PC-9 (cell line): ENCODE measurements at regions not wholly inside any gene's neighbourhood (a gene's known extent, or its start where the extent isn't known, plus 50 kb on each side); places are given as distances from the start of the nearest gene placed in this dataset.

Experiments
- BruUV-seq: library from RNA; stranded (reverse); fragments of 400-500 nt; replicated peaks from 2 replicates; lab custom pipeline; 2021; lab: Mats Ljungman, UMichigan
- CTCF ChIA-PET: fragments of 300-600 bp; sonication (Branson Sonifier 250); formaldehyde crosslinking; loops from one replicate; lab custom pipeline; 2022; ENCODE audit warnings: antibody characterized with exemption; lab: Charles Lee
- POLR2A ChIA-PET: fragments of 300-600 bp; sonication (Branson Sonifier 250); formaldehyde crosslinking; loops from one replicate; lab custom pipeline; 2022; ENCODE audit warnings: antibody characterized with exemption; ENCODE audit not compliant: unreplicated experiment; lab: Charles Lee
- DNase-seq, 2 experiments: peaks; one replicate each; pipeline versions ENCODE4 v3.0.0 to v3.0.0-alpha.2; 2015 to 2022; ENCODE audit warnings: mixed read lengths in 1 of 2
- H2AFZ ChIP-seq: fragments of 200-600 bp; sonication (generic); 2 replicates; pipeline ENCODE4 v1.8.1; 2017; ENCODE audit warnings: antibody characterized with exemption
- H3F3A ChIP-seq: fragments of 200-600 bp; sonication (generic); 2 replicates; pipeline ENCODE4 v1.8.1; 2017; ENCODE audit warnings: antibody characterized with exemption, mild to moderate bottlenecking, low read depth; ENCODE audit not compliant: insufficient read depth
- H3K27ac ChIP-seq: fragments of 200-600 bp; sonication (generic); 2 replicates; pipeline ENCODE4 v1.6.1; 2016; ENCODE audit warnings: mixed run types
- H3K27me3 ChIP-seq: fragments of 200-600 bp; sonication (generic); 2 replicates; pipeline ENCODE4 v1.6.1; 2016; ENCODE audit warnings: low read depth, mixed run types; ENCODE audit not compliant: insufficient read depth
- H3K36me3 ChIP-seq: fragments of 200-600 bp; sonication (generic); 2 replicates; pipeline ENCODE4 v1.6.1; 2016; ENCODE audit warnings: low read depth, mixed run types
- H3K4me1 ChIP-seq: fragments of 200-600 bp; sonication (generic); replicated peaks from 2 replicates; pipeline ENCODE4 v1.6.1; 2016; ENCODE audit warnings: mixed run types; ENCODE audit not compliant: insufficient read depth
- H3K4me2 ChIP-seq: fragments of 200-600 bp; sonication (generic); 2 replicates; pipeline ENCODE4 v1.6.1; 2017; ENCODE audit warnings: mixed run types
- H3K4me3 ChIP-seq: fragments of 200-600 bp; sonication (generic); 2 replicates; pipeline ENCODE4 v1.6.1; 2016; ENCODE audit warnings: mixed run types
- H3K79me2 ChIP-seq: fragments of 200-600 bp; sonication (generic); 2 replicates; pipeline ENCODE4 v1.6.1; 2017; ENCODE audit warnings: low read depth, mixed run types
- H3K9me2 ChIP-seq: fragments of 200-600 bp; sonication (generic); 2 replicates; pipeline ENCODE4 v1.8.1; 2017; ENCODE audit warnings: mild to moderate bottlenecking; ENCODE audit not compliant: insufficient read depth
- H3K9me3 ChIP-seq: fragments of 200-600 bp; sonication (generic); 2 replicates; pipeline ENCODE4 v1.8.1; 2016; ENCODE audit warnings: low read depth; ENCODE audit not compliant: insufficient read depth
- H4K20me1 ChIP-seq: fragments of 200-600 bp; sonication (generic); 2 replicates; pipeline ENCODE4 v1.8.1; 2017; ENCODE audit not compliant: insufficient read depth
- EZH2 ChIP-seq: fragments of 200-600 bp; sonication (generic); IDR thresholded peaks from 2 replicates; pipeline ENCODE4 v1.8.0; 2017; ENCODE audit warnings: antibody characterized with exemption, low read depth
- intact Hi-C: fragments of 100-400 bp; cut with micrococcal nuclease; formaldehyde crosslinking; loops from one replicate; pipeline ENCODE4 v1.10.0; 2022; ENCODE audit not compliant: unreplicated experiment
- TF ChIP-seq, protein P1 (sequence below): fragments of 200-600 bp; sonication (generic); conservative IDR thresholded peaks from 2 replicates; pipeline ENCODE4 v1.6.1; 2017; ENCODE audit warnings: mixed run types, antibody characterized with exemption, mild to moderate bottlenecking, moderate library complexity

GRCh38 chr16:26521626-26522025 lies 545.1 kb upstream of the C16orf82 start:
- Histone ChIP-seq H3F3A (no peaks in the 10 kb centered on the region), H3K9me2 (no peaks in the 10 kb centered on the region), H3K27me3 (peaks cover 16% of the 10 kb centered on the region; the same call in 1 of the 2 replicates), H3K4me2 (no peak overlapping the region), H3K27ac (no peak overlapping the region), H2AFZ (no peak overlapping the region), H3K4me1 (no peaks in the 10 kb centered on the region), H3K36me3 (no peaks in the 10 kb centered on the region), H3K9me3 (no peaks in the 10 kb centered on the region), H3K79me2 (no peaks in the 10 kb centered on the region), H3K4me3 (no peak overlapping the region), H4K20me1 (no peaks in the 10 kb centered on the region)
- intact Hi-C loops = no loop called here
- no TSS peak for BruUV-seq
- CTCF ChIA-PET = no interaction called here
- TF ChIP-seq EZH2 = no peak
- TF ChIP-seq, protein P1, sequence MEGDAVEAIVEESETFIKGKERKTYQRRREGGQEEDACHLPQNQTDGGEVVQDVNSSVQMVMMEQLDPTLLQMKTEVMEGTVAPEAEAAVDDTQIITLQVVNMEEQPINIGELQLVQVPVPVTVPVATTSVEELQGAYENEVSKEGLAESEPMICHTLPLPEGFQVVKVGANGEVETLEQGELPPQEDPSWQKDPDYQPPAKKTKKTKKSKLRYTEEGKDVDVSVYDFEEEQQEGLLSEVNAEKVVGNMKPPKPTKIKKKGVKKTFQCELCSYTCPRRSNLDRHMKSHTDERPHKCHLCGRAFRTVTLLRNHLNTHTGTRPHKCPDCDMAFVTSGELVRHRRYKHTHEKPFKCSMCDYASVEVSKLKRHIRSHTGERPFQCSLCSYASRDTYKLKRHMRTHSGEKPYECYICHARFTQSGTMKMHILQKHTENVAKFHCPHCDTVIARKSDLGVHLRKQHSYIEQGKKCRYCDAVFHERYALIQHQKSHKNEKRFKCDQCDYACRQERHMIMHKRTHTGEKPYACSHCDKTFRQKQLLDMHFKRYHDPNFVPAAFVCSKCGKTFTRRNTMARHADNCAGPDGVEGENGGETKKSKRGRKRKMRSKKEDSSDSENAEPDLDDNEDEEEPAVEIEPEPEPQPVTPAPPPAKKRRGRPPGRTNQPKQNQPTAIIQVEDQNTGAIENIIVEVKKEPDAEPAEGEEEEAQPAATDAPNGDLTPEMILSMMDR = no peak
- POLR2A ChIA-PET = no interaction called here
- no peak for DNase-seq

DNA sequence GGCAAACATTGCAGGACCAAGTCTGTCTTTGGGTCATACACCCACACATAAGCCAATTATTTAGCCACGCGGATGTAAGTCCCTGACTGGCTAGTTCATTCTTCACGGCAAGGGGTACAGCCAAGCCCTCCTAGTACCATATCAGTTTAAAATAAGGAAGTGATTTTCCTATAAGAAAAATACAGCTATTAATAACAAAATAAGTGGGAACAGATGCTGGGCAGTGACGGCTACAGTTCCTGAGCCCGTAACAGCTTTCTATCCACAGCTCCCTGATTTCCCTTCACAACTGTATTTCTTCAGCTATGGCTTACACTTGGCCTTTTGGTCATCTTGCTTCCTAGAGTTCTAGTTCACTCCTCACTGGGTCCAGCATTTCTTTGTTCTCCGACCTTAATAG lies 542.4 kb upstream of the C16orf82 start:
- Histone ChIP-seq H3K27me3 (no peaks in the 10 kb centered on the region; the same call in 1 of the 2 replicates), H3K79me2 (no peaks in the 10 kb centered on the region), H4K20me1 (no peaks in the 10 kb centered on the region), H3F3A (no peaks in the 10 kb centered on the region), H3K4me1 (no peaks in the 10 kb centered on the region), H3K4me3 (no peak overlapping the region), H3K9me3 (no peaks in the 10 kb centered on the region), H3K4me2 (no peak overlapping the region), H3K27ac (no peak overlapping the region), H3K36me3 (no peaks in the 10 kb centered on the region), H3K9me2 (no peaks in the 10 kb centered on the region), H2AFZ (no peak overlapping the region)
- no peak for DNase-seq
- TF ChIP-seq, protein P1 = no peak
- TF ChIP-seq EZH2 = no peak
- ChIA-PET POLR2A (no interaction called here), CTCF (no interaction called here)
- intact Hi-C loops = no loop called here
- BruUV-seq = no TSS peak

DNA sequence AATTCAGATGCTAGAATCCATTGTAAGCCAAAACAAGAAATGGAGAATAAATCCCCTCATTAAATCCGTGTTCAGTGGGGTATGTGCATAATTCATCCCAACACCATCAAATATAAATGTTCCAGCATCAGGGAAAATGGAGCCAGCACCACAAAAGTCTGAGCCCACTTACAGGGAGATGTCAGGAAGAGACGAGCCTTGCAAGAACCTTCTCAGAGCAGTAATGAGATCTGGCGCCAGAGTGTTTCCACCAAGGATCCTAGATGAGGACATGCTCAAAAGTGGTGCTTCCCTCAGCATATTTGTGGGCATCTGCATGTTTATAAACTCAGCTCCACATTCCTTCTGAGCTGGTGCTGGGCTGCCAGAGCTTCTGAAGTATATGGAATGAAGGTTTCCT lies 541.9 kb upstream of the C16orf82 start:
- no peak for DNase-seq
- no peaks in the 10 kb centered on the region; the same call in 1 of the 2 replicates for H3K27me3 ChIP-seq
- H3F3A ChIP-seq = no peaks in the 10 kb centered on the region
- no peaks in the 10 kb centered on the region for H4K20me1 ChIP-seq
- no peak overlapping the region for H3K4me2 ChIP-seq
- intact Hi-C loops = no loop called here
- no peak overlapping the region for H3K27ac ChIP-seq
- no peak overlapping the region for H3K4me3 ChIP-seq
- TF ChIP-seq EZH2 = no peak
- TF ChIP-seq, protein P1 = no peak
- H3K4me1 ChIP-seq = no peaks in the 10 kb centered on the region
- no peaks in the 10 kb centered on the region for H3K9me3 ChIP-seq
- H3K79me2 ChIP-seq = no peaks in the 10 kb centered on the region
- H2AFZ ChIP-seq = no peak overlapping the region
- no TSS peak for BruUV-seq
- H3K36me3 ChIP-seq = no peaks in the 10 kb centered on the region
- no peaks in the 10 kb centered on the region for H3K9me2 ChIP-seq
- ChIA-PET POLR2A (no interaction called here), CTCF (no interaction called here)
